Suprapubic skin (tissue), 4 donors: ENCODE measurements at regions not wholly inside any gene's neighbourhood (a gene's known extent, or its start where the extent isn't known, plus 50 kb on each side); places are given as distances from the start of the nearest gene placed in this dataset.

Experiments
- DNase-seq, 2 donors: peaks; one replicate each; pipeline ENCODE4 v3.0.0-alpha.2; 2019; ENCODE audit warnings: low spot score in 2 of 2
- H3K27ac ChIP-seq: fragments of 200-600 bp; sonication (generic); one replicate; pipeline ENCODE4 v1.5.1; 2019
- H3K27me3 ChIP-seq: fragments of 200-600 bp; sonication (generic); one replicate; pipeline ENCODE4 v1.5.1; 2019
- H3K36me3 ChIP-seq: fragments of 200-600 bp; sonication (generic); one replicate; pipeline ENCODE4 v1.5.1; 2019
- H3K4me1 ChIP-seq: fragments of 200-600 bp; sonication (generic); one replicate; pipeline ENCODE4 v1.5.1; 2019
- H3K4me3 ChIP-seq: fragments of 200-600 bp; sonication (generic); one replicate; pipeline ENCODE4 v1.5.1; 2019; ENCODE audit warnings: mild to moderate bottlenecking
- H3K9me3 ChIP-seq: fragments of 200-600 bp; sonication (generic); one replicate; pipeline ENCODE4 v1.5.1; 2019
- CTCF ChIP-seq, 2 donors: fragments of 200-600 bp in 1 of 2; fragments of 450-650 bp in 1 of 2; sonication (generic) in 1 of 2; IDR thresholded peaks; one replicate each; pipeline ENCODE4 v1.5.1; 2016 to 2019; ENCODE audit warnings: antibody characterized with exemption in 2 of 2, mild to moderate bottlenecking in 1 of 2, moderate library complexity in 1 of 2
- EP300 ChIP-seq: sonication (generic); formaldehyde crosslinking; IDR thresholded peaks from one replicate; pipeline ENCODE4 v1.6.1; 2017; ENCODE audit warnings: antibody characterized with exemption
- POLR2A ChIP-seq, 2 donors: fragments of 450-650 bp; IDR thresholded peaks; one replicate each; pipeline ENCODE4 v1.6.1; 2017; ENCODE audit warnings: antibody characterized with exemption in 2 of 2, mild to moderate bottlenecking in 2 of 2, moderate library complexity in 2 of 2
- POLR2AphosphoS5 ChIP-seq, 3 donors: sonication (generic); formaldehyde crosslinking; IDR thresholded peaks; one replicate each; pipeline ENCODE4 v1.6.1; 2017; ENCODE audit warnings: antibody characterized with exemption in 3 of 3
- WGBS: methylation state at CpG from one replicate; pipeline ENCODE4 v1.1.5; 2018; 5-methylcytosine and 5-hydroxymethylcytosine counted together

- TF ChIP-seq EP300, result no peak
- no peak for TF ChIP-seq POLR2AphosphoS5 (IDR thresholded peaks at IDR 0.05)
- no peak for TF ChIP-seq POLR2A (IDR thresholded peaks at IDR 0.05)
- no peak for TF ChIP-seq CTCF (IDR thresholded peaks at IDR 0.05)
- no peak overlapping the region for H3K4me3 ChIP-seq
- no peak overlapping the region for H3K27ac ChIP-seq
- H3K4me1 ChIP-seq, result no peaks in the 10 kb centered on the region
- no peaks in the 10 kb centered on the region for H3K9me3 ChIP-seq
- peaks cover 27% of the 10 kb centered on the region for H3K27me3 ChIP-seq
- no peaks in the 10 kb centered on the region for H3K36me3 ChIP-seq
- DNase-seq, result no peak
- WGBS, result 56% methylated on average over 14 of the region's 21 CpGs
Measured at GRCh38 chr18:78627551-78628346, 351.9 kb upstream of the SALL3 start.

DNA sequence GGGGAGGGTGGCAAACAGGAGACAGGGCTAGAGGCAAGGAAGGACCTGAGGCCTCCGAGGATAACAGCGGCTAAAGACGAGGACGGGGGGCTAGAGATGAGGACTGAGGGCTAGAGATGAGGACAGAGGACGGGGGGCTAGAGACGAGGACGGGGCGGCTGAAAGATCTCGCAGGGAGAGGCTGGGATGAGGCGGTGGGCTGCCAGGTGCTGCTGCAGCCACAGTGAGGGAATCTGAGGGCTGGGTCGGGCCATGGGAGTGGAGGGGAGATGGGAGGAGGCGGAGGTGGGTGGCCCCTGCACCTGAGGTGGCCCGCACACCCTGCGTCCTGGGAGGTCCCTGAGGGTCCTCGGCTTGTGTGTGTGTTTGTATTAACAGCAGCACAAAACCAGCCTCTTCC lies 350.2 kb upstream of the SALL3 start:
- H3K27me3 ChIP-seq, result peaks cover 22% of the 10 kb centered on the region
- no peak overlapping the region for H3K27ac ChIP-seq
- no peak overlapping the region for H3K4me3 ChIP-seq
- no peaks in the 10 kb centered on the region for H3K36me3 ChIP-seq
- DNase-seq, result no peak
- TF ChIP-seq POLR2AphosphoS5 (IDR thresholded peaks at IDR 0.05) (no peak), EP300 (no peak), CTCF (IDR thresholded peaks at IDR 0.05) (no peak), POLR2A (IDR thresholded peaks at IDR 0.05) (no peak)
- 94% methylated on average over 15 of the region's 15 CpGs for WGBS
- H3K4me1 ChIP-seq, result no peaks in the 10 kb centered on the region
- H3K9me3 ChIP-seq, result no peaks in the 10 kb centered on the region

- peaks cover 18% of the 10 kb centered on the region for H3K27me3 ChIP-seq
- H3K27ac ChIP-seq, result no peak overlapping the region
- DNase-seq, result no peak
- no peaks in the 10 kb centered on the region for H3K4me1 ChIP-seq
- TF ChIP-seq POLR2AphosphoS5 (IDR thresholded peaks at IDR 0.05) (no peak), CTCF (IDR thresholded peaks at IDR 0.05) (no peak)
- no peak overlapping the region for H3K4me3 ChIP-seq
- 91% methylated on average over 17 of the region's 17 CpGs for WGBS
- no peaks in the 10 kb centered on the region for H3K9me3 ChIP-seq
- no peaks in the 10 kb centered on the region for H3K36me3 ChIP-seq
Measured at GRCh38 chr18:78630356-78630755, 349.3 kb upstream of the SALL3 start.

DNA sequence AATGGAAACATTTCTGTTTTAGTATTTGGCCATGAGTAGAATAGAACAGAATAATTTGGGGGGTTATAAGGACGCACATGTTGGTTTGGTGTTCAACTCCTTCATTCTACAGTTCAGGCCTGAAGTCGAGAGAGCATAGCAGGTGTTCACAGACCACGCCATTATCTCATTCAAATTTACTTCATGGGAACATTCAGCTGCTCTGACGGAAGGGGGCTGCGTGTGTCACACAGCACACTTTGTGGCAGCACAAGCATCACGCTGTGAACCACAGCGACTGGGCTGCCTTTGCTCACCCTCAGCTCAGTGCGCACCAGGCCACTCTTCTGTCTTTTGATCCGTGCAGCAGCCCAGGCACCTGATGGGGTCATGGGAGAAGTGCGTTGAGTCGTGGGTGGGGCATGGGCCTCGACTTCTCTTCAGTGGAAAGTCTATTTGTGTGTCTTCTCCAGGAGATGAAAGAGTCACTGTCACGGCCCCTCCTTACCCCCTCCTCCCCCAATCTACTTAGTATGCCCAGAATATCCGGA lies 348.6 kb upstream of the SALL3 start:
- Histone ChIP-seq H3K27me3 (peaks cover 14% of the 10 kb centered on the region), H3K36me3 (no peaks in the 10 kb centered on the region), H3K9me3 (no peaks in the 10 kb centered on the region), H3K4me1 (no peaks in the 10 kb centered on the region), H3K4me3 (no peak overlapping the region), H3K27ac (no peak overlapping the region)
- no peak for DNase-seq
- TF ChIP-seq POLR2AphosphoS5 (IDR thresholded peaks at IDR 0.05), result no peak
- TF ChIP-seq EP300, result no peak
- TF ChIP-seq CTCF (IDR thresholded peaks at IDR 0.05), result no peak
- WGBS, result 87% methylated on average over 14 of the region's 14 CpGs

GRCh38 chr18:78632111-78632541 lies 347.5 kb upstream of the SALL3 start:
- no peak for DNase-seq
- peaks cover 10% of the 10 kb centered on the region for H3K27me3 ChIP-seq
- H3K4me3 ChIP-seq, result no peak overlapping the region
- TF ChIP-seq EP300 (no peak), CTCF (IDR thresholded peaks at IDR 0.05) (no peak), POLR2AphosphoS5 (IDR thresholded peaks at IDR 0.05) (no peak), POLR2A (IDR thresholded peaks at IDR 0.05) (no peak)
- H3K4me1 ChIP-seq, result no peaks in the 10 kb centered on the region
- H3K9me3 ChIP-seq, result no peaks in the 10 kb centered on the region
- H3K36me3 ChIP-seq, result no peaks in the 10 kb centered on the region
- H3K27ac ChIP-seq, result no peak overlapping the region
- 68% methylated on average over 11 of the region's 11 CpGs for WGBS
